GM18873 (cell line): ENCODE measurements at regions not wholly inside any gene's neighbourhood (a gene's known extent, or its start where the extent isn't known, plus 50 kb on each side); places are given as distances from the start of the nearest gene placed in this dataset.

Experiments used
- ATAC-seq: cut with Tn5 transposase; IDR thresholded peaks from one replicate; pipeline ENCODE4 v1.9.1; 2021; ENCODE audit warnings: mild to moderate bottlenecking, moderate library complexity, moderate number of reproducible peaks; ENCODE audit not compliant: unreplicated experiment, low FRiP score

DNA sequence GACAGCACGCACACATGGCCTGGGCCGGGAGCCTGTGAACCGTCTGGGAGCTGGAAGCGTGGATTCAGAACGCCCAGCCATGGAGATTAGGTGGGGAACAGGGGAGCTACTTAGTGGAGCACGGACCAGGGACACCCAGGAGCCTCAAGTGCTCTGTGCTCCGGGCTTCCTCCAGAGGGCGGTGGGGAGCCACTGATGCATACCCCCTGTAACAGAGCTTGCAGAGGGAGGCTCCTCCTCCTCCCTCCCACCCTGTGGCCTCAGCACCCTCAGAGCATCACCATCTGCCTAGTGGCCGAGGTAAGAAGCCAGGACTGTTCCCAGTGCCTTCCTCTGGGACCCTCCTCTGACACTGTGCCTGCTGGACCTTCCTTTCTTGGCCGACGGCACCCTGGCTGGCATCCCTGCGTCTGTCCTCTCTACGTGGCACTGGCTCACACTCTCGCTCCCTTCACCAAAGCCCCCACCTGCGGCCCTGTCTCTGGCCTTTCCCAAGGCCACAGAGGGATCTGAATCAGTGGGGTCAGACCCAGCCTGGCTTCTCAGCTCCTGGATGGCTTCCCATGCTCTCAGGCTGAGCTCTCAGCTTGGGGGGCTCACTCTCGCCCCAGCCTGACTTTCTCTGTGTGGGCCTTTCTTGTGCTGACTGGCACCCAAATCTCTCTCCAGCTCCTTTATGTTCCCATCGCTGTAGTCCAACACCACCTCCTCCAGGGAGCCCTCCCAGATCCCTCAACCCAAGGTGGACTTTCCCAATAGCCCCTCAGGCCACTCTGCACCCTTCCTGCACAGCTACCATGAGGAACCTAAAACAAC, 780.9 kb downstream of the BRD1 start:
- no peak for ATAC-seq

DNA sequence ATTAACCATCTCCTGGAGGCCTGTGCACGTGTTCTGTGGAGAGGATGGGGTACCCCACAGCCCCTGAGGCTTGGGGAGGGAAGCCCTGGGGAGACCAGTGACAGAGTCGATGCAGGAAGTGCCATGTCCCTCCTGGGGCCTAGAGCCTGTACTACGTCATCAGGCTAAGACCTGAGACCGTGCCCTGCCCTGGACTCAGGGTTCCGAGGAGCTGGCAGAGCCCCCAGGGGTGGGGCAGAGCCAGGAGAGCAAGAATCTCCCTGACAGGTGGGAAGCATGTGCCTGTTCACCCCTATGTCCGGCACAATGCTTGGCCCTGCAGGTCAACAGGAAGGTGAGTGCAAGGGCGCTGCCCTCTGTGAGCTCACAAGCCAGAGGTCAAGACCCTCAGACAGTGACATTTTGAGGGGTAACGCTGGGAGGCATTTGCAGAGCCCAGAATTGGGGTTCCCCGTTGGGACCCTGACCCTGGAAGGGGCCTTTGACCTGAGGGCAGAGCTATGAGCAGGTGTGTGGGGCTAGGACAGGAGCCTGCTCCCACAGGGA, 781.6 kb downstream of the BRD1 start:
- no peak for ATAC-seq

DNA sequence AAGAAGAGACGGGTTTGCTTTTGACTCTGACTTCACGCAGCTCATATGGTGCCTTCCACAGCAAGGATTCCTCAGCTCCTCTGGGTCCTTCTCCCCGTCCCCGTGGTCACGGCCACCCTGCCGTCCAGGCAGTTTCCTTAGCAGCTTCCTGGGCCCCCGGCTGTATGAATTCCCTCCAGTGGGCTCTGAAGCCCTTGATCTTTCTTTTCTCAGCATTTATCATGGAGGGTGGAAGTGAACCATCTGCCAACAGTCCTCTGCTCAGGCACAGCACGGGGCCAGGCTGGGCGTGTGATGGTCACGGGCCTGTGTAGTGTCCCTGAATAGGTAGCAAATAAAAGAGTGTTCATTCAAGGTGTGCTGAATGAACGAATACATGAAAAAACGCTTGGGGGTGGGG, 782.4 kb downstream of the BRD1 start:
- ATAC-seq = no peak

DNA sequence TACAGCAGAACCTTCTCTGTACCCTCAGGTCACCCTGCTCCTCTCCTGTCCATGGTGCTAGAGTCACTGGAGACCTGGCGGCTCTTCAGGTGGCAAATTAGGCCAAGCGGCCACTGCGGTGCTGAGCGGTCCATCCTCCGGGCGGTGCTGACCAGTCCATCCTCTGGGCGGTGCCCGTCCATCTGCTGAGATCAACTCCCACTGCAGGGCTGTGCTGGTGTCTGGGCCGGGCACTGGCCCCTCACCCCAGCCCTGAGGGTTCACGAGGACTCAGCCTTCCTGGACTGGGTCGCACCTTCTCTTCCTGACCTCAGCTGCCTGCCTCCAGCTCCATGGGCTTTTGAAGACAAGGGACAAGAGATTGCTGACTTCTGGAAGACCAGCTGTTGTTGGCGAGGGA, 782.9 kb downstream of the BRD1 start:
- no peak for ATAC-seq

DNA sequence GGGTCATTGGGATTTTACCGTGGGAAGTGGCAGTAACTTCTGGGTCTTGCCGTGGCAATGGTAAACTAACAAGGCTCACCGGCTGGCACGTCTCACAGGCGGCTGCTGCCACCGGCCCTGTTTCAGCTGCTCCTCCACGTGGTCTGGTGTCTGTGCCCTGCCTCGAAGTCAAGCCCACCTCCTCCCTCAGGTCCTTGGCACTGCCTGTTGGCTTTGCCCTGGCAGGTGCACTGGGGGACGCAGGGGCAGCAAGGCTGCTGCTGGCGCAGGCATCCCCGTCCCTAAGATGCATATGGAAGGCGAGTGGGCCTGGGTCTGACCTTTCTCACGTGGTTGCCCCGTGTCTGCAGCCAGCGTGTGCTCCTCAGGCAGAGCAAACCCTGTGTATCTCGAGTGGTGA, 783.6 kb downstream of the BRD1 start:
- ATAC-seq = no peak

DNA sequence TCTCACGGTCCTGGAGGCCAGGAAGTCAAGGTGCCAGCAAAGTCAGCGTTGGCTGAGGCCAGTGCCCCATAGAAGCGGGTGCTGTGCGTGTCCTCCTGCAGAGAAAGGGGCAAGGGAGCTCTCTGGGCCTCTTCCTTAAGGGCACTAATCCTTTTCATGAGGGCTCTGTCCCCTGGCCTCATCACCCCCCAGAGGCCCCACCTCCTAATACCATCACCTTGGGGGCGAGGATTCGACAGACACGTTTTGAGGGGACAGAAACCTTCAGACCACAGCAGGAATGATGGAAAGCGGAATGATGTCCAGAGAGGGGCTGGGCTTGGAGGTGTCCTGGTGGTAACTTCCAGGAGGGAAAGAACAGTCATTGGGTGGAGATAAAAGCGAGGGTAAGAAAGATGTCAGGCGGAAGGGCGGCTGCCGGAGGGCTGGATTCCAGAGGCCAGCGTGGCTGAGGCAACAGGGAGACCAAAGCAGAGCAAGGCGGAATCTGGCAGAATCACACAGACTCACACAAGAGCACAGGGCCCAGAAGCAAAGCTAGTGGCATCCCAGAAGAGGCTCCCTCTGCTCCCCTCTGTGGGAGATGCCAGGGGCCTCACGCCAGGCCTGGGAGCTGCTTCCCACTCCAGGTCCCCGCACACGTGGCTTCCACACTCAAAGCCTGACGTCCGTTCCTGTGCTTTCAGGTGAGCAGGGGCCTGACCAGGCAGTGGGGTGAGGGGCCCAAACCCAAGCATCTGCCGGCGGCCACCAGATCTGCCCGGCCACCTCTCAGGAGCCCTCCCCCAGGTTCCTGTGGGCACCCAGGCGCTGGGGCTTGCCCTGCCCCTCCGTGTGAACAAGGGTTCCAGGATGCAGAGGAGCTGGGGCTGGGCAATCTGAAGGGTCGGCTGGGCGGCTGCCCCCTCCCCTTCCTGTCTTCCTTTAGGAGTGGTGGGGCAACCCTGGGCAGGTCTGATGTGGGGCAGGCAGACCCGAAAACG, 784.5 kb downstream of the BRD1 start:
- ATAC-seq = no peak

DNA sequence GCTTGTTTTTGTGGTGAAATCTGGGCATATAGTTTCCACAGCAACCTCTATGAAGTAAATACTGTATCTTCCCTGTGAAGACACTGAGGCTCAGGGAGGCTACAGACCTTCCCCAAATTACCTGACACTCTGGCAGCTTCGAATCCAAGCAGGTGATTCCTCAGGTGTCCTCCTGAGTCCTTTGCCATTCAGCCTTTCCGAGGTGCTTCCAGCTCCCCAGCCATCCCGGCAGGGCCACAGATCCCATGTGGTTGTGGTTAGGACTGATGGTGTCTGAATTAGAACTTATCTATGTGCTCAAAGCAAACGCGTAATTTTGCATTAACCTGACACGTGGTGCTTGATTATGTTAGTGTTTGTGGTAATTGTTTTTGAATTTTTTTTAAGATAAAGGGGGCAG, 785.6 kb downstream of the BRD1 start:
- ATAC-seq = no peak

DNA sequence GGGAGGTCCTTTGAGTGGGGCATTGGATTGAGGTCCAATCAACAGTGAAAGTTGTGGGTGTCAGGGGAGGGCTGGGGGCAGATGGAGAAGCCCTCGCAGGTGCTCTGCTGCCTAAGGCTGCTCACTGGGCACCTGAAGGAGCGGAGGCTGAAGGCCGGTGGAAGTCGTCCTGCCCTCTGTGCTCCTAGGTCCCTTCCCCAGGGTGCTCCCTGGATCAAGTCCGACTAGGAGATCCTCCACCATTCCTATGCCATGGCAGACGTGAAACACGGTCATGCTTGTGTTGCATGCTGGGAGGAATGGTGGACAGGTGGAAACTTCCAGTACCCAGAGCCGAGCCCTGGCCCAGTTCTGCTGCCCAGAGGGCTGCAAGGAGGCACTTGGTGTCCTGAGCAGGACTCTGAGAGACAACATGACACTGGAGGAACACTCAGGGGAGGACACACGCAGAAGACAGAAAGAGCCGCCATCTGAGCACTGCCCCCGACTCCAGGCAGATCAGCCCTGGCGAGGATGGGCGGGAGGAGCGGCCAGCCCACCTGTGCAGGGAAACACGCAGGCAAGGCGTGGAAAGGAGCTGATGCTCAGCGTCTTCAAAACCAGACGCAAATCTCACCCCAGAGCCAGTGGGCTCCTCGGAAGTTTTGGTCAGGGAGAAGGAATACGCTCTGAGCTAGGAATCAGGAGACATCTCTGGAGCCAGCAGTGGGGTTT, 786.8 kb downstream of the BRD1 start:
- no peak for ATAC-seq

DNA sequence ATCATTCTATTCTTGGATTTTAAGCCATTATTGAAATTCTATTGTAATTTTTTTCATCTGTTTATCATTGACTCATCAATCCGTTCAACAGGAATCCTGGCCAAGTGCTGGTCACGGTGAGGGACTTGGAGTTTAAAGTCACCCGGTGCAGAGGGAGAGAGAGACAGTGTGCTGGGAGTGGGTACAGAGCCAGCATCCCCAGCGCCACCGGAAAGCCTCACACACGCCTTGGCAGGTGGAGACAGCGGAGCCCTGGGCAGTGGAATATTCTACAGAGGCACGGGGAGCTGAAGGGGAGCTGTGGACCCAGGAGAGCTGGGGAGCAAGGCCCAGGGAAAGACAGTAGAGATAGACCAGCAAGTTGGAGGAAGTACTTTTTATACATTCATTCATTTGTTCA, 787.6 kb downstream of the BRD1 start:
- ATAC-seq = no peak

DNA sequence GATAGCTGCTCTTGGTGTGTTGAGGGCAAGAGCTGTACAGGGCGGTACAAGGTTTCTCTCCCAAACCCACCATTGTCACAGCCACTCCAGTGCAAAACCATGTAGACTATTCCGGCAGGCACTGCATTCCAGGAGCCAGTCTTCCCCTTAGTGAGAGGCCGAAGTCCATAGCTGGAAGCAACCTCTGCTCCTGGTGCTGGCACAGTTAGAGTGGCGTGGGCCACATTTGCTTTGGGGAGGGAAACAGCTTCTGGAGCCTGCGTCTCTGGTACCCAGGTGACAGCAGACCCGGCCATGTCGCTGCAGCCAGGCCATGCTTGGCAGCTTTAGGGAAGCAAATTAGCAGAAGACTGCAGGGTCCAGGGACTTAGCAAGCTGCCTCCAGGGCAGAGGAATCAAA, 788.0 kb downstream of the BRD1 start:
- no peak for ATAC-seq

DNA sequence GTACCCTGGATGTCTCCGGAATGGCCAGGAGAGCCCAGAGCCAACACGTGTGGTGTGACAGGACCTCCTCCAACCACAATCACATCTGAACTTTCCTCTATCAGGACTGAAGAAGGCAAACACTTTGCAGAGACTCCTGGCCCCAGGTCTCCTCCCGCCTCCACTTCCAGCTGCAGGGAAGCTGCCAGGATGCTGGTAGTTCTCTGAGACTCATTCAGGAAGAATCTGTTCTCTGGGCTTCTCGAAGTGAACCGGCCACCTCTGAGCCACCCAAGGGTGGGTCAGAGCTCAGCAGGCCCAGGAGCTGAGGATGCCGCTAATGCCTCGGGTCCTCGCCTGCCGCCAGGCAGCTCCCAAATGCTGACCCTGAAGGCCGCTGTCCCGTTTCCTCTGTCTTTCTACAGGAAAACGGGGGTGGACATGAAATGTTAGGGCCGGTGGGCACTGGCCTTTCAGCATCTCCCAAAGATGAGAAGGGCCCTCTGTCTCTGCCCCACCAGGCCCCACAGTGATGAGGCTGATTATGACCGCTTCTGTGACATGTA, 789.9 kb downstream of the BRD1 start:
- ATAC-seq = no peak

DNA sequence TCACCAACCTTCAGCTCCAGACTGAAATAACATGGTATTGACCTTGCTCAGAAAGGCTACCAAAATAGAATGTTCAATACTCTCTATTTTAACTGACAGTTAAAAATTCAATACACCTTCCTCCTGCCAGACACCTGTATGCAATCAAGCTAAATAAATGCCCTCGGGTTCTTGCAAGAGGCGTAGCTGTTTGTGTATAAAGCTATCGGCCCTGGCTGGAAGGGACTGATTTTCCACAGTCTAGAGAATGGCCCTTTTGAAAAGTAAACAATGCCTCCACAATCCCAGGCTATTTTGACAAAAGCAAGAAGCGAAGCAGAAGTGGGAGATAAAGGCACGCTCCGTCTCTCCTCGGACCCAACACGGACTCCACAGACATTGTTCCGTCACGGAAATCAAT, 791.2 kb downstream of the BRD1 start:
- ATAC-seq = no peak

DNA sequence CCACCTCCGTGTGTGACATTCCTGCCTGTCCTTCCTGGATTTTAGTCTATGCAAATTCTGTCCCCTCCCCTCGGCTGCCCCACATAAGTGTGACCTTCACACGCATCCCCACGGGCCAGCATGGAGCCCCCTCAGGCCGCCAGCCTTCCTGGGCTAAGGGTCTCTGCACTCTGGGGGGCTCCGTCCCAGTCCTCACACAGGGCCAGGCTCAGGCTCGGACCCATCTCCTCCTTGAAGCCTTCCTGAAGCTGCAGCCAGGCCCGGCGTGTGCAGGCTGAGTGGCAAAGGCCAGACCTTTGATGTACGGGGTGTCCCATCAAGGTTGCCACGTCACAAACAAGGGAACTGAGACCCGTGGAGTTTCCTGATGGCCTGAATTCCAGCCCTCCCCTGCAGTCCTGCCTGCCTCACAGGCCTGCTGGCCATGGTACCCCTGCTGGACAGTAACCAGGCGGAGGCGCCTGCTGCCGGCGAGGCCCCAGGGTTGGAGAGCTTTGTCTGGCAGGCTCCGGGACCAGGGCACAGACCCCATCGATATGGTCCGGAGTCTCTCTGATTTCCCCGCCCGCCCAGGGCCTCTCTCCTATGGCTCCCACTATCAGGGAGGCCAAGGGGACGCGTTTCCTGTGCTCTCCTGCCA, 791.7 kb downstream of the BRD1 start:
- ATAC-seq = no peak

DNA sequence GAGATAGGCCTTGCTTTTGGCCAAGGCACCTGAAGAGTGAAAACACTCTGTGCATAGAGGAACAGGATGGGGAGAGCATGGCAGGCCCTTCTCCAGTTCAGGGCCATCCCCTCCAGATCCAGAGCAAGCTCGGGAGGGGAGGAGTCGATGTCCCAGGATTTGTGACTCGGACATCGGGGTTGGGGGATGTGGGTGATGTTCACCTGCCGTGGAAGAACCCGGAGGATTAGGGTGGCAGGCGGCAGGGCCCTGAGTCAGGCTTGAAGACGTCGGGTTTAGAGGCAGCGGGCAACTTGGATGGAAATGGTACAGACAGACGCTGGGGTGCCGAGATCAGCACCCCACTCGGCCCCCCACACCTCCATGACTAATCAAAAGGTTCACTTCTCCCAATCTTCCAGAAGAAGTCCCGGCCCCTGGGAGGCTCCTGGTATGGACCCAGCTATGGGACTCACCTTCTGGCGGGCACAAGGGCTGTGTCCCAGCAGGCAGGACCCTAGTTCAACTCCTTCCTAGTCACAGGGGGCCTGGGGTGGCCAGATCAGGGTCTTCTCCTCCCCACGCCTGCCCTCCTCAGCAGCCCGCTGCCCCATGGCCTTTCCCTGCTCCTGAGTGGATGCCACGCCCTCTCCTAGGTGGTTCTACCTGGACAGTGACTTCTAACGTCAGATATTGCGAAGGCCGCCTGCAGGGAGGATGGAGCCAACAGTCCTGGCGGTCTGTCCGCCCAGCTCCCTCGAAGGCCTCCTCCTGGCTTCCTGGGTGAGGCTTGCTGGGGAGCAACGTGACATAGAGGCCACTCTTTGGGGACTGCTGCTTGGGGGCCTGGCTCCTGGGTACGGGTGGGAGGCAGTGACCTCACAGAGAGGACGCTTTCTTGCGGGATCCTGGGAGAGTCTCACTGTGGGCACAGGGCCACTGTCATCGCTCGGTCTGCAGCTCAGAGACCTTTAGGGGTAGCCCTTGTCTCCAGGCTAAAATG, 792.5 kb downstream of the BRD1 start:
- ATAC-seq = no peak

DNA sequence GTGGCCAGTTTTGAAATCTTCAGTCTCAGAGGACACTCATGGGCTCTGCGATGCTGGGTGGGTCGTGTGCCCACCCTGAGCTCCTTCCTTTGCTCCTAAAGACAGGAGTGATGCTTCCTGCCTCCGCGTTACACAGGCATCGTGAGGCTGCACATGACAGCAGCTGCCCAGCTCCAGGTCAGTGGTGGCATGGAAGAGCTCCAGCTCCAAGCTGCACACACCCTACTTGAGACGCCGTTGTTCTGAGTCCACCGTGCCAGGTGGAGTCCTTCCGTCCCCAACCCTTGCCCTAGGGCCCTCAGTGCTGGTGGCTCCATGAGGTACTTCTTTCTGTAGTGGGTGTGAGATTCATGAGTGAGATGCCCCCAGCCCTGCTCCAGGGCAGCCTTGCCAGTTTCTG, 794.1 kb downstream of the BRD1 start:
- no peak for ATAC-seq

DNA sequence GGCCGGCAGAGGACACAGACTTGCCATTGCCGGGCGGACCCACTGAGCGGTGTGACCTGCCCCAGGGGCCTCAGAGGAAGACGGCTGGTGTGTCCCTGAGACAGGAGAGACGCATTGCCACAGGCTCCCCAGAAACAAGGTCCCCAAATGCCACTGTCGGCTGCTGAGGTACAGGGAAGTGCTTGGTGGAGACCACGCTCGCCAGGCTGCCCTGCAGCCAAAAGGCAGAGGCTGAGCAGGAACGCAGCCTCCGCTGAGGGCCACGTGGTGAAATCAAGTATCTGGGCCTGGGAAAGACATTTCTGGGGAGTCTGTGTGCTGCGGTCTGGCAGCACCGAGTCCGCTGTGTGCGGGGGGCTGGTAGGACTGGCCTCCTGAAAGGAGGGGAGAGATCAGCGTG, 794.9 kb downstream of the BRD1 start:
- ATAC-seq = no peak

DNA sequence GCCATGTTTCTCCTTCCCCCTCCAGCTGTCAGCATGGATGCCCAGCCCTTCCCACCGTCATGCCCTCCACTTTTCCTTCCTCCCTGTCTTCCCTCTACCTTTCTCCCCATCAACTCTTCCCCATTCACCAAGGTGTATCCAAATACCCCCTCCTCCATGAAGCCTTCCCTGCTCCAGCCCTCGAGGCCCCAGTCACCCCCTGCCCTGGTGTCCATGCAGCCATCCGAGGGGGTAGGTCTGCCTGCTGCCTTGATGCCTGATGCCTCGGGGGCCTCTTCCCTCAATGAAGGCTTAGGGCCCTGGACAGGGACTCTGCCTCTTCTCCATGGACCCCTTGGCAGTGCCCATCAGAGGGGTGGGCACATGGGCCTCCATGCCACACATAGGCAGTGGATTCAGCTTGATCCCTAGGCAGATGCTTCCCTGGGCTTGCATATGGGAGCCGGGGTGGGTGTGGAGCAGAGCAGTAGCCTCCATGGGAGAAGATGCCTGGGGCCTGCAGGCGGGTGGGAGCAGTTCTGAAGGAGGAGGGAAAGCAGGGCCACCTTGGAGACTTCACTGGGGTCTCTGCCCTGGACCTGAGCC, 795.8 kb downstream of the BRD1 start:
- ATAC-seq = no peak

DNA sequence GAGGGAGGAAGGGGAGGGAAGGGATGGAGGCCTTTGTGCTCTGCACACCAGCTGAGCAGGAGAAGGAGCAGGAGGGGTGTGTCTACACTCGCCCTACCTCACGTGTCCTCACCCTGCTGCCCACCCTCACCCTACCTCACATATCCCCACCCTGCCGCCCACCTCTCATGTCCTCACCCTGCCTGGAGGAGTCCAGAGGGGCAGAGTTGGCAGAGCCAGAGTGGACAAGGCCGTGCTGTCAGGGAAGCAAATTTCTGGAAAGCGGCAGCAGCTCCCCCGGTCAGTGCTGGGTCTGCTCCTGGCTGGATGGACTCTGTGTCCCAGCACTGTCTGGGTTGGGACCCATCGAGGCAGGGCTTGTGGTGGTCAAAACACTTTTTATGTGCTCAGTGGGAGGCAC, 799.6 kb downstream of the BRD1 start:
- ATAC-seq = no peak

DNA sequence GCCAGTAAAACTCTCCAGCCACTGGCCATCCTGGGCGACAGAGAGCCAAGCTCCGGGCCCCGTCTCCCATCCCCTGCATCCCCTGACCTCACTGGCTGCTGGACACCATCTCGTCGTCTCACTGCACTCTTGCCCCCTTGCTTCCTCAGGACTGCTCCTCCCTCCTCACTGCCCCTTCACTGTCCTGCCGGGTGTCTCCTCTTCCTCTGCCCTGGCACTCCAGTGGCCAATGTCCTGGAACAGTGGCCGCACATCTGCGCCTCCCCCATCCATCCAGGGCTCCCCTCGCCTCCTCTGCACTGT, 800.4 kb downstream of the BRD1 start:
- ATAC-seq = no peak
